K562 (cell line): ENCODE measurements at regions not wholly inside any gene's neighbourhood (a gene's known extent, or its start where the extent isn't known, plus 50 kb on each side); places are given as distances from the start of the nearest gene placed in this dataset.
"Not testable (repeated sequence)": the region's sequence is repeated elsewhere in the genome, so short reads cannot be mapped to it uniquely, and the experiment has no call there.

Source experiments
- ATAC-seq: fragments of 200-7000 bp; cut with Tn5 transposase; 3 replicates; pipeline ENCODE4 v1.9.1; 2020; ENCODE audit warnings: moderate library complexity
- BruUV-seq: library from RNA; stranded (reverse); fragments of 400-500 nt; replicated peaks from 2 replicates; lab custom pipeline; 2021; lab: Mats Ljungman, UMichigan
- CTCF ChIA-PET: fragments of 300-600 bp; formaldehyde crosslinking; extraction: SDS; loops from one replicate; lab custom pipeline; 2021; ENCODE audit warnings: low intra/inter-chr PET ratio; lab: Yijun Ruan, JAX
- POLR2A ChIA-PET: fragments of 300-600, 350-650 bp; sonication (Branson Sonifier 250); formaldehyde crosslinking; extraction: SDS; loops from one replicate; lab custom pipeline; 2021; ENCODE audit warnings: antibody characterized with exemption, inconsistent platforms; lab: Yijun Ruan, JAX
- DNase-seq, 4 experiments: peaks; one replicate each; pipeline versions ENCODE4 v3.0.0 to v3.0.0-alpha.2; 2011 to 2018; ENCODE audit warnings: low spot score in 3 of 4, mixed read lengths in 3 of 4; ENCODE audit errors: extremely low read depth in 1 of 4
- FAIRE-seq: peaks from 2 replicates; lab custom pipeline; 2011; peaks lifted over from hg19 to GRCh38; lab: Jason Lieb, UNC
- H2AFZ ChIP-seq: 2 replicates; pipeline ENCODE4 v1.6.0; 2011; ENCODE audit warnings: low read depth, low read length, control low read depth, inconsistent platforms
- H3K27ac ChIP-seq: fragments of 200-600 bp; 3 replicates; pipeline ENCODE4 v1.8.0; 2011; ENCODE audit warnings: low read depth, mild to moderate bottlenecking, control low read depth, inconsistent platforms, low read length, moderate library complexity, mixed read lengths; ENCODE audit errors: extremely low read depth
- H3K27me3 ChIP-seq, 2 experiments: fragments of 300-600 bp in 1 of 2; 2 replicates in 1 of 2; 3 replicates in 1 of 2; pipeline versions ENCODE4 v1.6.0 to v1.8.0; 2011; ENCODE audit warnings: inconsistent platforms in 2 of 2, low read length in 2 of 2, mild to moderate bottlenecking in 1 of 2, mixed read lengths in 1 of 2, moderate library complexity in 1 of 2; ENCODE audit not compliant: control insufficient read depth in 2 of 2, insufficient read depth in 2 of 2
- H3K36me3 ChIP-seq: fragments of 300-600 bp; 3 replicates; pipeline ENCODE4 v1.8.0; 2011; ENCODE audit warnings: mild to moderate bottlenecking, low read length, inconsistent platforms; ENCODE audit not compliant: control insufficient read depth, insufficient read depth
- H3K4me1 ChIP-seq, 2 experiments: fragments of 200-600 bp in 1 of 2; replicated peaks in 1 of 2; 2 replicates in 1 of 2; 3 replicates in 1 of 2; pipeline versions ENCODE4 v1.5.1 to v1.8.0; 2011; ENCODE audit warnings: inconsistent platforms in 2 of 2, low read length in 2 of 2, mild to moderate bottlenecking in 1 of 2, mixed read lengths in 1 of 2, moderate library complexity in 1 of 2; ENCODE audit not compliant: control insufficient read depth in 2 of 2, insufficient read depth in 2 of 2
- H3K4me2 ChIP-seq: 2 replicates; pipeline ENCODE4 v1.6.1; 2011; ENCODE audit warnings: low read length, control low read depth, inconsistent platforms, mixed read lengths; ENCODE audit not compliant: insufficient read depth
- H3K4me3 ChIP-seq: fragments of 200-600 bp; sonication (generic), shearing (Covaris generic); 2 replicates; pipeline ENCODE4 v1.5.1; 2016; ENCODE audit warnings: control low read depth, inconsistent platforms
- H3K79me2 ChIP-seq: fragments of 200-600 bp; 3 replicates; pipeline ENCODE4 v1.8.0; 2011; ENCODE audit warnings: low read length, inconsistent platforms; ENCODE audit not compliant: control insufficient read depth, insufficient read depth
- H3K9ac ChIP-seq, 2 experiments: 2 replicates each; pipeline versions ENCODE4 v1.6.0 to v1.6.1; 2011; ENCODE audit warnings: low read depth in 2 of 2, low read length in 2 of 2, control low read depth in 1 of 2, inconsistent platforms in 1 of 2, mild to moderate bottlenecking in 1 of 2, mixed read lengths in 1 of 2; ENCODE audit not compliant: insufficient read depth in 1 of 2
- H3K9me1 ChIP-seq: one replicate; pipeline ENCODE4 v1.6.0; 2011; ENCODE audit warnings: inconsistent platforms, mild to moderate bottlenecking, low read length, moderate library complexity; ENCODE audit not compliant: control insufficient read depth, insufficient read depth
- H3K9me3 ChIP-seq: replicated peaks from 2 replicates; pipeline ENCODE4 v1.5.1; 2011; ENCODE audit warnings: low read depth, low read length, inconsistent platforms; ENCODE audit not compliant: control insufficient read depth, insufficient read depth
- H4K20me1 ChIP-seq: replicated peaks from 2 replicates; pipeline ENCODE4 v1.6.1; 2011; ENCODE audit warnings: low read length, inconsistent platforms, mixed read lengths; ENCODE audit not compliant: control insufficient read depth, insufficient read depth
- FOXK2 ChIP-seq, 2 experiments: fragments of 450-650 bp; IDR thresholded peaks in 1 of 2; conservative IDR thresholded peaks in 1 of 2; 2 replicates each; pipeline ENCODE4 v1.6.1; 2016; ENCODE audit warnings: low read depth in 2 of 2, mild to moderate bottlenecking in 1 of 2
- POLR3G ChIP-seq: IDR thresholded peaks from 2 replicates; pipeline ENCODE4 v1.6.1; 2011; ENCODE audit not compliant: insufficient read length, insufficient replicate concordance; ENCODE audit errors: extremely low read depth
- RBM15 ChIP-seq: fragments of 200-400 bp; formaldehyde crosslinking; IDR thresholded peaks from 2 replicates; pipeline ENCODE4 v1.6.1; 2018; ENCODE audit warnings: mild to moderate bottlenecking, low read length, moderate library complexity; ENCODE audit not compliant: insufficient read depth
- ZKSCAN3 ChIP-seq: fragments of 250-450 bp; sonication (Bioruptor Pico); IDR thresholded peaks from 2 replicates; pipeline ENCODE4 v1.4.0; 2020
- WGBS: fragments of 100-300 bp; shearing (Covaris generic); methylation state at CpG from one replicate; pipeline ENCODE4 v1.1.6; 2016; ENCODE audit warnings: low coverage, mixed read lengths; ENCODE audit not compliant: insufficient coverage; ENCODE audit errors: missing lambda C conversion rate; 5-methylcytosine and 5-hydroxymethylcytosine counted together
- in situ Hi-C: fragments of 300-500 bp; cut with MboI; formaldehyde crosslinking; loops from 4 replicates; pipeline ENCODE4 v1.15.0; 2018; ENCODE audit warnings: inconsistent platforms, mixed read lengths
- intact Hi-C: fragments of 100-400 bp; cut with micrococcal nuclease; formaldehyde crosslinking; loops from 2 replicates; pipeline ENCODE4 v1.14.2; 2022

- no peaks in the 10 kb centered on the region for H3K27me3 ChIP-seq
- no peaks in the 10 kb centered on the region for H4K20me1 ChIP-seq
- TF ChIP-seq POLR3G (no peak), RBM15 (no peak), FOXK2 (conservative IDR thresholded peaks at IDR 0.05 in 1 of 2, IDR thresholded peaks at IDR 0.05 in 1 of 2; ENCODE audit: low read depth in 2 of 2) (no peak), ZKSCAN3 (CRISPR knock-in tag) (no peak)
- H3K27ac ChIP-seq, result no peak overlapping the region
- intact Hi-C loops (no loop called here), in situ Hi-C loops (no loop called here)
- ATAC-seq (no peak), DNase-seq (no peak), FAIRE-seq (no peak)
- H3K4me2 ChIP-seq, result no peak overlapping the region
- no peaks in the 10 kb centered on the region for H3K4me1 ChIP-seq
- no peak overlapping the region for H2AFZ ChIP-seq
- no peaks in the 10 kb centered on the region for H3K9me3 ChIP-seq
- no peaks in the 10 kb centered on the region for H3K36me3 ChIP-seq
- no peaks in the 10 kb centered on the region for H3K79me2 ChIP-seq
- POLR2A ChIA-PET, result no interaction called here
- H3K9ac ChIP-seq, result no peak overlapping the region
- CTCF ChIA-PET, result no interaction called here
- no peaks in the 10 kb centered on the region for H3K9me1 ChIP-seq
- H3K4me3 ChIP-seq, result no peak overlapping the region
- BruUV-seq, result no TSS peak
These were observed 812.6 kb downstream of the ZPLD1 start for GRCh38 chr3:103247459-103247858.

GRCh38 chr3:103254827-103255226 lies 820.0 kb downstream of the ZPLD1 start:
- H3K9ac ChIP-seq, H3K9me3 ChIP-seq, H3K4me2 ChIP-seq, H3K27me3 ChIP-seq, intact Hi-C loops, H3K36me3 ChIP-seq, FAIRE-seq, ATAC-seq, H4K20me1 ChIP-seq, H2AFZ ChIP-seq, H3K27ac ChIP-seq, POLR2A ChIA-PET, CTCF ChIA-PET, H3K4me1 ChIP-seq, in situ Hi-C loops, H3K9me1 ChIP-seq, H3K4me3 ChIP-seq, DNase-seq, H3K79me2 ChIP-seq, BruUV-seq: not testable (repeated sequence)
- no CpG with 5 or more reads among the region's 24 CpGs for WGBS
